ENCODE measurements at regions not wholly inside any gene's neighbourhood (a gene's known extent, or its start where the extent isn't known, plus 50 kb on each side); places are given as distances from the start of the nearest gene placed in this dataset.

DNA sequence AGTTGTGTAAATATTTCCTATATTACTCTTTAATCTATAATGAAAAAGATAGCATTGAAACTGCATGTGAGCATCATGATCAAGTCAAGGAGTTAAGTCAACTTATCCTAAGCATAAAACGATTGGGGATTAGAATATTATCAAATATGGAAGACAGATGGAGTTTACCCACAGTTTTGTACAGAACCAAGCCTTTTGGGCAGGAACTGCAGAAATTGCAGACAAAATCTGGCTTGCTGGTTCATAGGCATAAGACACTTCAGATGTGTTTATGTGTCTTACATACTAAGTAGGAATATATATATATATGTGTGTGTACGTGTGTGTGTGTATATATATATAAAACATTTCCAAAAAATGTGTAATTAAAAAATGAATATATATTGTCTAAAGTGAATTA, 375.4 kb upstream of the TPK1 start:
- H3K27me3 ChIP-seq (ENCODE audit: control insufficient read depth in 2 of 2, insufficient read depth in 2 of 2, low read length in 2 of 2) = no peaks in the 10 kb centered on the region
- in situ Hi-C loops (cut with MboI) (no loop called here), intact Hi-C loops (cut with micrococcal nuclease) (no loop called here)
- BruUV-seq (replicated peaks) = no TSS peak
- H3K9ac ChIP-seq (ENCODE audit: insufficient read depth in 1 of 2, low read depth in 2 of 2, low read length in 2 of 2) = no peak overlapping the region
- FAIRE-seq = no peak
- DNase-seq (ENCODE audit: extremely low read depth in 1 of 4, low spot score in 3 of 4) = no peak
- no peak overlapping the region for H3K27ac ChIP-seq (ENCODE audit: extremely low read depth, low read depth, low read length)
- ChIA-PET POLR2A (no interaction called here), CTCF (ENCODE audit: low intra/inter-chr PET ratio) (no interaction called here)
- no peak overlapping the region for H2AFZ ChIP-seq (ENCODE audit: low read depth, low read length)
- ATAC-seq = no peak
- no peaks in the 10 kb centered on the region for H3K79me2 ChIP-seq (ENCODE audit: control insufficient read depth, insufficient read depth, low read length)
- no peaks in the 10 kb centered on the region for H3K9me1 ChIP-seq (ENCODE audit: control insufficient read depth, insufficient read depth, low read length)
- H3K4me3 ChIP-seq = no peak overlapping the region
- no peaks in the 10 kb centered on the region for H4K20me1 ChIP-seq (replicated peaks; ENCODE audit: control insufficient read depth, insufficient read depth, low read length)
- H3K36me3 ChIP-seq (ENCODE audit: control insufficient read depth, insufficient read depth, low read length) = no peaks in the 10 kb centered on the region
- peaks cover 4% of the 10 kb centered on the region; the same call in 1 of the 2 replicates for H3K9me3 ChIP-seq (replicated peaks; ENCODE audit: control insufficient read depth, insufficient read depth, low read depth, low read length)
- no peak overlapping the region for H3K4me2 ChIP-seq (ENCODE audit: insufficient read depth, low read length)
- WGBS (ENCODE audit: insufficient coverage, low coverage, missing lambda C conversion rate) = 2% methylated on average over 2 of the region's 2 CpGs
- no peaks in the 10 kb centered on the region for H3K4me1 ChIP-seq (replicated peaks in 1 of 2; ENCODE audit: control insufficient read depth in 2 of 2, insufficient read depth in 2 of 2, low read length in 2 of 2)
- no peak for TF ChIP-seq SNIP1 (IDR thresholded peaks at IDR 0.05; ENCODE audit: low read depth)
- no peak for TF ChIP-seq KLF16 (IDR thresholded peaks at IDR 0.05)
- TF ChIP-seq, protein P1, sequence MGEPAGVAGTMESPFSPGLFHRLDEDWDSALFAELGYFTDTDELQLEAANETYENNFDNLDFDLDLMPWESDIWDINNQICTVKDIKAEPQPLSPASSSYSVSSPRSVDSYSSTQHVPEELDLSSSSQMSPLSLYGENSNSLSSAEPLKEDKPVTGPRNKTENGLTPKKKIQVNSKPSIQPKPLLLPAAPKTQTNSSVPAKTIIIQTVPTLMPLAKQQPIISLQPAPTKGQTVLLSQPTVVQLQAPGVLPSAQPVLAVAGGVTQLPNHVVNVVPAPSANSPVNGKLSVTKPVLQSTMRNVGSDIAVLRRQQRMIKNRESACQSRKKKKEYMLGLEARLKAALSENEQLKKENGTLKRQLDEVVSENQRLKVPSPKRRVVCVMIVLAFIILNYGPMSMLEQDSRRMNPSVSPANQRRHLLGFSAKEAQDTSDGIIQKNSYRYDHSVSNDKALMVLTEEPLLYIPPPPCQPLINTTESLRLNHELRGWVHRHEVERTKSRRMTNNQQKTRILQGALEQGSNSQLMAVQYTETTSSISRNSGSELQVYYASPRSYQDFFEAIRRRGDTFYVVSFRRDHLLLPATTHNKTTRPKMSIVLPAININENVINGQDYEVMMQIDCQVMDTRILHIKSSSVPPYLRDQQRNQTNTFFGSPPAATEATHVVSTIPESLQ (CRISPR knock-in tag; IDR thresholded peaks at IDR 0.05) = no peak
- TF ChIP-seq DIDO1 (tag; IDR thresholded peaks at IDR 0.05; ENCODE audit: low read depth) = no peak
- TF ChIP-seq, protein P2, sequence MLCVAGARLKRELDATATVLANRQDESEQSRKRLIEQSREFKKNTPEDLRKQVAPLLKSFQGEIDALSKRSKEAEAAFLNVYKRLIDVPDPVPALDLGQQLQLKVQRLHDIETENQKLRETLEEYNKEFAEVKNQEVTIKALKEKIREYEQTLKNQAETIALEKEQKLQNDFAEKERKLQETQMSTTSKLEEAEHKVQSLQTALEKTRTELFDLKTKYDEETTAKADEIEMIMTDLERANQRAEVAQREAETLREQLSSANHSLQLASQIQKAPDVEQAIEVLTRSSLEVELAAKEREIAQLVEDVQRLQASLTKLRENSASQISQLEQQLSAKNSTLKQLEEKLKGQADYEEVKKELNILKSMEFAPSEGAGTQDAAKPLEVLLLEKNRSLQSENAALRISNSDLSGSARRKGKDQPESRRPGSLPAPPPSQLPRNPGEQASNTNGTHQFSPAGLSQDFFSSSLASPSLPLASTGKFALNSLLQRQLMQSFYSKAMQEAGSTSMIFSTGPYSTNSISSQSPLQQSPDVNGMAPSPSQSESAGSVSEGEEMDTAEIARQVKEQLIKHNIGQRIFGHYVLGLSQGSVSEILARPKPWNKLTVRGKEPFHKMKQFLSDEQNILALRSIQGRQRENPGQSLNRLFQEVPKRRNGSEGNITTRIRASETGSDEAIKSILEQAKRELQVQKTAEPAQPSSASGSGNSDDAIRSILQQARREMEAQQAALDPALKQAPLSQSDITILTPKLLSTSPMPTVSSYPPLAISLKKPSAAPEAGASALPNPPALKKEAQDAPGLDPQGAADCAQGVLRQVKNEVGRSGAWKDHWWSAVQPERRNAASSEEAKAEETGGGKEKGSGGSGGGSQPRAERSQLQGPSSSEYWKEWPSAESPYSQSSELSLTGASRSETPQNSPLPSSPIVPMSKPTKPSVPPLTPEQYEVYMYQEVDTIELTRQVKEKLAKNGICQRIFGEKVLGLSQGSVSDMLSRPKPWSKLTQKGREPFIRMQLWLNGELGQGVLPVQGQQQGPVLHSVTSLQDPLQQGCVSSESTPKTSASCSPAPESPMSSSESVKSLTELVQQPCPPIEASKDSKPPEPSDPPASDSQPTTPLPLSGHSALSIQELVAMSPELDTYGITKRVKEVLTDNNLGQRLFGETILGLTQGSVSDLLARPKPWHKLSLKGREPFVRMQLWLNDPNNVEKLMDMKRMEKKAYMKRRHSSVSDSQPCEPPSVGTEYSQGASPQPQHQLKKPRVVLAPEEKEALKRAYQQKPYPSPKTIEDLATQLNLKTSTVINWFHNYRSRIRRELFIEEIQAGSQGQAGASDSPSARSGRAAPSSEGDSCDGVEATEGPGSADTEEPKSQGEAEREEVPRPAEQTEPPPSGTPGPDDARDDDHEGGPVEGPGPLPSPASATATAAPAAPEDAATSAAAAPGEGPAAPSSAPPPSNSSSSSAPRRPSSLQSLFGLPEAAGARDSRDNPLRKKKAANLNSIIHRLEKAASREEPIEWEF (CRISPR knock-in tag; IDR thresholded peaks at IDR 0.05) = no peak
- TF ChIP-seq, protein P3, sequence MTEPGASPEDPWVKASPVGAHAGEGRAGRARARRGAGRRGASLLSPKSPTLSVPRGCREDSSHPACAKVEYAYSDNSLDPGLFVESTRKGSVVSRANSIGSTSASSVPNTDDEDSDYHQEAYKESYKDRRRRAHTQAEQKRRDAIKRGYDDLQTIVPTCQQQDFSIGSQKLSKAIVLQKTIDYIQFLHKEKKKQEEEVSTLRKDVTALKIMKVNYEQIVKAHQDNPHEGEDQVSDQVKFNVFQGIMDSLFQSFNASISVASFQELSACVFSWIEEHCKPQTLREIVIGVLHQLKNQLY (CRISPR knock-in tag; conservative IDR thresholded peaks at IDR 0.05) = no peak
- TF ChIP-seq, protein P4, sequence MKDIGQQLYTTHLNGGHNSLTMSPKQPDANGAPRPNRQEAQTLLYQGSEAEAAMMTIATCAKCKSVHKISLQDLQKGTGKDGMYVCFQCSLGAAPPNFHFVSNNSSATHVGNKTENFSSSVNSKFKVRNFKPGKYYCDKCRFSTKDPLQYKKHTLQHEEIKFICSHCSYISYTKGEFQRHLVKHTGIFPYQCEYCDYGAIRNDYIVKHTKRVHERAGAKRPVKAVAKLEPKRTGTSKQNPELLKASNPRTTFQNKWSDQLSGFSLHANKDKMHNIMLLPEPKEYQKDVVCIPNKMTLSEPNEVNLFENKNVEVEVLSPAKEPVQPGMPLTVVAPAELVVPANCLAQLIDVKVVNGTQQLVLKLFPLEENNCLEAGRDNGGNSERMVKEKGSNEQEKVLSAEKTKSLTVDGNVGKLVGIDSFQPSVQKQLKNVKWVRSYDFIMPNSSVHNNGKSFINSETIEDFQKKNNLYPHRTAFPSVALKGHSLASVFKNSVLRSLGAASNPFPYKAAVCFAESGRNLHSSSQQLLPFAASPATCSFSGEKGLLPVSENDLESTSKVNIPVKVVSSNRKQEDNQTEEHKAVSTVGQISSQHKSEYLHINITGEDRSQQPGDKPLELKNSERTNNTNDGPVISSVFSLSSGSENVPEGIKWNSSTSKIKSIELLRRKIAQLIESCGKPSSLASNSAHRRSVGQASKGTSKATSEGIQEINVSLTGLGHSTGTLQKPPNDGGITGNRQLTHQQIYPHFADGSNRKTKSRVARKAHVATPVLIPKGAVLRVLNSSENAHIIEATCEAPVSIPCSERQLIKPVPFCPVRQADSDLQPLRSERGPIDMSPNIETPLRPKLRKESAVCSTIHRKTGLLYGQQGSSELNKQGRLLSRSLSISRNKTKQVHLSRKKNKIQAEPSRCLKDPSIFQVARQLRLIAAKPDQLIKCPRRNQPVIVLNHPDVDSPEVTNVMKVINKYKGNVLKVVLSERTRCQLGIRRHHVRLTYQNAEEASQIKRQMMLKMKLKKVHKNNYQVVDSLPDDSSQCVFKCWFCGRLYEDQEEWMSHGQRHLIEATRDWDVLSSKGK (CRISPR knock-in tag; IDR thresholded peaks at IDR 0.05) = no peak
- TF ChIP-seq MEF2A (IDR thresholded peaks at IDR 0.05; ENCODE audit: control insufficient read depth, low read depth, low read length) = no peak
- no peak for TF ChIP-seq ZFP36 (IDR thresholded peaks at IDR 0.05; ENCODE audit: low read depth, low read length, partially characterized antibody)
- no peak for TF ChIP-seq MTF1 (CRISPR knock-in tag; IDR thresholded peaks at IDR 0.05; ENCODE audit: borderline replicate concordance)
- TF ChIP-seq, protein P5, sequence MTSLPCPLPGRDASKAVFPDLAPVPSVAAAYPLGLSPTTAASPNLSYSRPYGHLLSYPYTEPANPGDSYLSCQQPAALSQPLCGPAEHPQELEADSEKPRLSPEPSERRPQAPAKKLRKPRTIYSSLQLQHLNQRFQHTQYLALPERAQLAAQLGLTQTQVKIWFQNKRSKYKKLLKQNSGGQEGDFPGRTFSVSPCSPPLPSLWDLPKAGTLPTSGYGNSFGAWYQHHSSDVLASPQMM (CRISPR knock-in tag; IDR thresholded peaks at IDR 0.05) = no peak

All from K562 (cell line).